ENCODE measurements at regions not wholly inside any gene's neighbourhood (a gene's known extent, or its start where the extent isn't known, plus 50 kb on each side); places are given as distances from the start of the nearest gene placed in this dataset.
"Not testable (repeated sequence)": the region's sequence is repeated elsewhere in the genome, so short reads cannot be mapped to it uniquely, and the experiment has no call there.

DNA sequence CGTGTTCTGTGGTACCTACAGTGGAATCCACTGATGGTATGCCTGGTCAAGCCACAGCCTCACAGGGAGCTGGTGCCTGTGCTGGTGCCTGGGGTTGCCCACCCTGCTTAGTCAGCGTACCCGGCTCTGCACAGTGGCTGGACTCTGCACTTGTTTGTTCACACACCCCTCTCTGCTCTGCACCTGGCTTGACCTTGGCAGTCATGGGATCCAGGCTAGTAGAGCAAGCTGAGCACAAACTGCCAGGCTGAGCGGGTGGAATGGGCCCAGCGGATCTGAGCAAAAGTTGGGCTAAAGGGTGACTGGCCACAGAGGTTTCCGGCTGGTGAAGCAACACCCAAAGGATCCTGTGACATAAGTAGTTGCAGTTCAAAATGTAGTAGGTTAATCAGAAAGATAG, 163.5 kb downstream of the CDH19 start:
- no peak for DNase-seq

DNA sequence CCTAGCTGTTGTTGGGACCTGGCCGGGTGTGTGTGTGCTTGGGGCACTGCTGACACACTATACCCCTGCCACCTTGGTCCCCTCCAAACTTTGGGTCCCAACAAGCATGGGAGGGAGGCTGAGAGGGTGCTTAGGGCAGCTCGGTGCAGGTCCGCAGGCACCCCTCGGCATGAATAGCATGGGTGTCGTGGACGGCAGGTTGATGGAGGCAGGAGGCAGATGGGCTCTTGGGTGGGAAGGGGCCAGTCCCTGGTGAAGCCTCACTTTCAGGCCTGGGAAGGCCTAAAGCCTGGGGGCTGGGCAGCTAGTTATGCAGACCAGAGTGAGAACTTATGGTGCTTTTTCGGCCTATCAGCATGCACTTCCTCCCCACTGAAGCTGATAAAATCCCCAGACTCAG, 164.2 kb downstream of the CDH19 start:
- no peak for DNase-seq

DNA sequence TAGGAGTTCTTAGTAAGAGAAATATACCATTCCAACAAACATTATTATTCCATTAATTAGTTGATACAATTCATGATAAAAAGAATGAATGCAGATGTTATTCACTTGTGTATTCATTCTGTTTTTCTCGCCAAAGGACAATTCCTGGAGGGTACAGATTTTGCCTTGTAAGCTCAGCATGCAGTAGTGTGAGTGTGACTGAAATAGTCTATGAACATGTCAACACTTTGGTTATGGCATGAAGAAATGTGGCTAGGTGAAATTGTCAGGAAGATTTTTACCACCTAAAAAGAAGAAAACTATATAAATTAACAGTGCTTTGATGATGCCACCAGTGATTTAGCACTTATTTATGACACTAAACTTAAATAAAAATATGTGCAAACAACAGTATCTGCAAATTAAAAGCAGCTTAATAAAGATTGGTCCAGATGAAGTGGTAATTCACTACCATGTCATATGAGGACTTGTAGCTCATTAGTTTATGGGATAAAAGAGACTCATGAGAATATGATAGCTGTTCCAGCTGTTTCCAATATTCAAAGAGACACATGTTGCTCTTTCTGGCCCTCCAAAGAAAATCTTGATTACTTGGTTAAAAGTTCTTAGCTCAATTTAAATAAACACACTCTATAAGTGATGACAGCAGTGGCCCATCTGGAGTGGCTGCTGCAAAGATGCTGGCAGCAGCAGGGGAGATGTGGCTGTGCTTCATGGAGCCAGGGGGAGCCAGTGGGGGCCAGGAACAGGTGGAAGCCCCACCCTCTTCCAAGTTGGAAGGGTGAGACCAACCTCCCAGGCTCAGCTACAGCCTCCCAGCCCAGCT, 165.0 kb downstream of the CDH19 start:
- DNase-seq: no peak

DNA sequence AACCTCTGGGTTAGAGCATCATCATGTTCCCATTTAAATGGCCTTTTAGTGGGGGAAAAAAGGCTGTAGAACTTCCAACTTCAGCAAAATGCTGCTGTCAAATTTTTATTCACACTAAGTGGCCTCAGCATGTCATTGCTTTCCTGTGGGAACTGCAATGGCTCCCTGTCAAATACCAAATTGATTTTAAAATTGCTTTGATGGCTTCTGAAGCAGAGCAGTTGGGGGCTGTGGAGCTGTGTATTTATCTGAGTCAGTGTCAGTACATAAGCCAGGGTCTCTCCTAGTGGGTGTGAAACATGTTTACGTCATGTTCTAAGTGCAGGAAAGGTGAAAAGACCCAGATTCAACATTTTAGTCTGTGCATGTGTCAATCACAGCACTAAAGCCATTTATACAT, 171.3 kb downstream of the CDH19 start:
- DNase-seq: no peak

DNA sequence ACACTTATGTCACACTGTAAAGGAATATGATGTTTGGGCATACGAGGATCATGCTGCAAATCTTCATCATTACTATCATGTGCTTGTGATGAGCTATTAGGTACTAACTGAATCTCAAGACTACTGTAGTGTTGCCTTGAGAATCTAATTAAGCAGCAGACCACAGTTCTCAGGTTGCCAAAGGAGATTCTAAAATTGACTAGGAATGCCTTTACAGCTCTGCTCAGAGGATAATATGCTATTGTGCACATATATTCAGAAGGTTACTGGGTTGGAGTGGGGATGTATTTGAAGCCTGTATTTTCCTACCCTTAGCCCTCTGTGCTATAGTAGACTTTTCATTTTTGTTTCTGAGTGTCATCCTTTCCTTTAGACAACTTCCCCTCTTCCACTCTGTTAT, 175.1 kb downstream of the CDH19 start:
- DNase-seq: no peak

DNA sequence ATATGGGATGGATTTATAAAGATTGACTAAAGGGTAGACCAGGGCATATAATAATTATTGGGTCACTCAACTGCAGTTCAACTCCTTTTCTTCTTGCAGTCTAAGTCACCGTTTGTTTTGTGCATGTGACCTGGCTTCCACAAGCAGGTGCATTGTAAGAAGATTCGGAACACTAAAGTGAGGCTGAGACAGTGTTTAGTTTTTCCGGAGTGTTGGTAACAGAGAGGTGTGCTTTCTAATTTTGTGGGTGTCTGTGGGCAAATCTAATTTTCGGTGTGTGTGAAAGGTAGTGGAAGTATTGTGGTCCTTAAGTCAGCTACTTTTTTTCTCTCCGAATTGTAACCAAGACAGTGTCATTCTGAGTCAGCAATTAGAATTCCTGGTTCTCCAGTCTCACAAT, 184.5 kb downstream of the CDH19 start:
- DNase-seq: no peak

DNA sequence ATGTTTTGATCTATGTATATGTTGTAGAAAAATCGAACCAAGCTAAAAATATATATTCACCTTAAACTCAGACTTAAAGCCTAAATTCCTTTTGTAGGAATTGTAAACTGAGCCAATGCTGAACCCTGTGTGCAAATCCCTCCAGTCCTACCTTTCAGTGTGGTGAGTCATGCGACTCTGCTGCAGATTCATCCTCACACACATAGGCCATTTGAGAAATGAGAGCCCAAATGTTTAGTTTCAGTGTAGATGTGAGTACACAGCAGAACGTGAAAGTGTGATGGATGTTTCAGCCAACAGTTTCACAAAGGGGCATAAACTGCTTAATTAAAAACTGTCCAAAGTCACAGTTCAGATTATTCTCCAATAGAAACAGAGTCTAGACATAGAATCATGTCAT, 193.2 kb downstream of the CDH19 start:
- no peak for DNase-seq

DNA sequence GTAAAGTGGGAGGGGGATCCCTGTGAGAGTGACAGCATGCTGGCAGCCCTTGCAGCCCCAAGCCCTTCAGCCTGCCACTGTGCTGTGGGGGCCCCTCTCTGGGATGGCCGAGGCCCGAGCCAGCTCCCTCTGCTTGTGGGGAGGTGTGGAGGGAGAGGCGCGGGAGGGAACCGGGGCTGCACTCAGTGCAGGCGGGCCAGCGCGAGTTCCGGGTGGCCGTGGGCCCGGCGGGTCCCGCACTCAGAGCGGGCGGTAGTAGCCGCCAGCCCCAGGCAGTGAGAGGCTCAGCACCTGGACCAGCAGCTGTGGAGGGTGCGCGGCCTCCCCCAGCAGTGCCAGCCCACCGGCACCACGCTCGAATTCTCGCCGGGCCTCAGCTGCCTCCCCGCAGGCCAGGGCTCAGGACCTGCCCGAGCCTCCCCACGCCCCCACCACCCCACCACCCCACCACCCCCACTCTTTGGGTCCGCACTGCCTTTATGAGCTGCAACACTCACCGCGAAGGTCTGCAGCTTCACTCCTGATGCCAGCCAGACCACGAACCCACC, 208.1 kb downstream of the CDH19 start:
- DNase-seq: no peak

DNA sequence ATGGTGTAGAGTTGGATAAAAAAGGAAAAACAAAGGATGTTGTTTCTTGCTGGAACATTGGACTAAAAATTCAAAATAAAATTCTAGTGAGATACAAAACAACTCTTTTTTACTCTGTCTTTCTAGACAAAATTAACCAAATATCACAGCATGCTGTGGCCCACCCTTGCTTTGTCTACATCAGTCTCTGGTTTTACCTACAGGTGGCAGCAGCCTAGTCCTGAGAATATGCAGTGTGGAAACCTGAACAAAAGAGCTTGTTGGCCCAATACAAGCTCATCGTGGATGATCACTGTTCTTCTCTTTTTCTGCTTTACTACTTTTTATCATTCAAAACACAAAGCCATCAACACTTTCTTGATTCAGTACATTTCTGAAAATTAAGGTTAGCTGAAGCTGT, 210.4 kb downstream of the CDH19 start:
- no peak for DNase-seq

DNA sequence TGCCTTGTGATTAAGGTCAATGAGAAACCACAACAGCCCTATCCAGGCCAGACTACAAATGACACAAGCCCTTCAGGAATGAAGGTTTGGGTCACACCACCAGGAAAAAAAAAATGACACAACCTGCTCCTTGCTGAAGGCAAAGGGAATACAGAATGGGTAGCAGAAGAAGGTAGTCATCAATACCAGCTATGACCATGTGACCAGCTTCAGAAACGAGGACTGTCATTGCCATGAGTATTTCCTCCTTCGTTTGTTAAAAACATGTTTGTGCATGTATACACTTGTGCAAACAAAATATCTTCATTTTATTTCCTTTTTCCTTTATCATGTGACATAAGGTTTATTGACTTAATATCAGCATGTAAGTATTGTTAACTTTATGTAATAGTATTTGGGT, 226.6 kb downstream of the CDH19 start:
- DNase-seq: no peak

DNA sequence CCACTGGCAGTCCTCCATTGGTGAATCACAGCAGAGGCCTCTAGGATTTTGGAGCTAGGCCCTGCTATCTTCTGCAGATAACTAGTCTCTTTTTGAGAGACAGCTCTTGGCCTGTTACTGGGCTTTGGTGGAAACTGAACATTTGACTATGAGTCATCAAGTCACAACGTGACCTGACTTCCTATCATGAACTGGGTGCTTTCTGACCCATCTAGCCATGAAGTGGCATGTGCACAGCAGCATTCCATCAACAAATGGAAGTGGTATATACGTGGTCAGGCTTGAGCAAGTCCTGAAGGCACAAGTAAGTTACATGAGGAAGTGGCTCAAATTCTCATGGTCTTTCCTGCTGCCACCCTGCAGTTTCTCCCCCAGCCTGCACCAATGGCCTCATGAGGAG, 228.5 kb downstream of the CDH19 start:
- not testable (repeated sequence) for DNase-seq

DNA sequence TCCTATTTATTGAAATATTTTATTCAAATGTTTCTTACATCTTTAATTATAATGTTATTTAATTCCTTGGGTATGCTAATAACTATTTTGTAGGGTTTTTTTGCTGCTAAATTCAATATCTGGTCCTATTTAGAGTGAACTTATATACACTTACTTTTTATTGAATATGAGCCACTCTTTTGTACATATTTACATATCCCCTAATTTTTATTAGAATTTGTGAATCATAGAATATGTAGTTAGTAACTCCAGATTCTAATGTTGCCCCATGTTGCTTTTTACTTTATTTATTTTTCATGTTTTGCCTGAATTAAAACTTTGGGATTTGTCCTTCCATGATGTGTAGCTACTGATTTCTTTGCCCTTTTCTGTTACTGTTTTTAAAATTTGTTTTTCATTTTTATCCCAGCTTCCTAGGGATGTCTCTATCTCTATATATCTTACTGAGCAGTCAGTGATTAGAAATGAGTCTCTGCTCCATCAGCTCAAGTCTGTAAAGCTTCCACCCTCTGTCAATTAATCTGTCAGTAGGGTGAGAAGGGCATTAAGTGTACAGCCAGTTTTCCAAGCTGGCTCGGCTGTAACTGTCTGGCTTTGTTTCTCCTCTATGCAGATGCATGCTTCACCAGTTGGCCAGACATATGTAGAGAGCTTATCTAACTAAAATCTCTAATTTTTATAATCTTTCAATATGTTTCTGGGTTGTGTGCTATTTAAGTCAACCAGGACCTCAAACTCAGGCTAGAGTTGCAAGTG, 256.9 kb downstream of the CDH19 start:
- peak; percentile 10 for DNase-seq

DNA sequence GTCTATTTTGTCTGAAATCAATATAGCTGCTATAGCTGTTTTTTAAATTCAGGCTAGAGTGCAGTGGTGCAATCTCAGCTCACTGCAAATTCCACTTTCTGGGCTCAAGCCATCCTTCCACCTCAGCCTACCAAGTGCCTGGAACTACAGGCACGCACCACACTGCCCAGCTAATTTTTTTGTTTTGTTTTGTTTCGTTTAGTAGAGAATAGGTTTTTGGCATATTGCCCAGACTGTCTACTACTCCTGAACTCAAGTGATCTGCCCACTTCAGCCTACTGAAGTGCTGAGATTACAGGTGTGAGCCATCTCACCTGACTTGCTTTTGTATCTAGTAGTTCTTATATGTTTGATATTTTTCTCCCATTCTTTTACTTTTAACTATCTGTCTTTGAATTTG, 259.7 kb downstream of the CDH19 start:
- no peak for DNase-seq

DNA sequence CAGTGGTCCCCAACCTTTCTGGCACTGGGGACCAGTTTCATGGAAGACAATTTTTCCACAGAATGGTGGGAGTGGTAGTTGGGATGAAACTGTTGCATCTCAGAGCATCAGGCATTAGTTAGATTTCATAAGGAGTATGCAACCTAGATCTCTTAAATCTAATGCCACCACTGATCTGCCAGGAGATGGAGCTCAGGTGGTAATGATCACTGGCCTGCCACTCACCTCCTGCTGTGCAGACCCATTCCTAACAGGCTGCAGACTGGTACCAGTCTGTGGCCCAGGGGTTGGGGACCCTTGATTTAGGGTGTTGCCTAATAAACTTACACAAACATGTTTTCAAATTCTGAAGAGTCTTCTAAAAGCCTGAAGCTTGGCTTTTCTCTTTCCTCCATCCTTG, 261.3 kb downstream of the CDH19 start:
- DNase-seq: no peak

DNA sequence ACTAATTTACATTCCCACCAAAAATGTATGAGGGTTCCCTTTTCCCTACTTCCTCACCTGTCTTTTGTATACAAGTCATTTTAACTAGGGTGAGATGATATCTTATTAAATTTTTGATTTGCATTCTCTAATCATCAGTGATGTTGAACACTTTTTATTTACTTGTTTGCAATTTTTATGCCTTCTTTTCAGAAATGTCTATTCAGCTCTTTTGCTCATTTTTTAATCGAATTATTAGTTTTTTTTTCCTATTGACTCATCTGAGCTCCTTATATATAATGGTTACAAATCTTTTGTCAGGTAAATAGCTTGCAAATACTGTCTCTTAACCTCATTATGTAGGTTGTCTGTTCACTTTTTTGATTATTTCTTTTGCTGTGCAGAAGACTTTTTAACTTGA, 269.4 kb downstream of the CDH19 start:
- no peak for DNase-seq

DNA sequence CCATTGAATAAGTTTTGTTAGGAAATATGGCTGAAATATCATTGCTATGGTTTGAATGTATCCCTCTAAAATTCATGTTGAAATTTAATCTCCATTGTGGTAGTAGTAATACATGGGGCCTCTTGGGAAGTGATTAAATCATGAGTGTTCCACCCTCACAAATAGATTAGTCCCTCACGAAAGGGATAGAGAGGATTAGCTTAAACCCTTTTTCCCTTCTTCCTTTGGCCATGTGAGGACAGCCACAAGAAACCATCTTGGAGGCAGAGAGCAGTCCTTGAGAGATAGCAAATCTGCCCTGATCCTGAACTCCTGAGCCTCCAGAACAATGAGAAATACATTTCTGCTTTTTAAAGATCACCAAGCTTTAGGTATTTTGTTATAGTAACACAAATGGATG, 274.2 kb downstream of the CDH19 start:
- DNase-seq: no peak

DNA sequence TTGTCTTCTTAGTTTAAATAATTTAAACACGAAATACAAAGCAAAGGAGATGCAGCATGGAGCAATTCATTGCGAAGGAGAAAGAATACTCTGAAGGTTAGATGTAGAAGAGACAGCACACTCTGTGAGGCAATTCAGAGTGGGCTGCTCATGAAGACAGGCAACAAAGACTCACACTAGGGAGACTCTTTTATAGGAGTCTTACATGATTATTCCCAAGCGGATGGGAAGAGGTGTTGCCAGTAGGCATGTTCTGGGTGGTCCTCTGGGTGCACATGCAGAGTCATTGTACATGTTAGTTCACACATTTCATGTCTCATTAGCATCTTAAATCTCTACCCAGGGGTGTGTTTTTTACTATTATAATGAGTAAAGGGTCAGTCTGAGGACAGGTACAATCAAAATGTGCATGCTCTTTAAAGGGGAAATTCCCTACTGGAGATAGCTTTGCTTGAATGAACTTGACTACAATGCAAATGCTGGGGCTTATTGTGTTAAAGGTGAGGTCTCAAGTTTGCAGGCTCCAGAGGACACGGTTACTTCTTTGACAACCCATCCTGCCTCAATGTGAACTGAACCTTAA, 275.5 kb downstream of the CDH19 start:
- no peak for DNase-seq

DNA sequence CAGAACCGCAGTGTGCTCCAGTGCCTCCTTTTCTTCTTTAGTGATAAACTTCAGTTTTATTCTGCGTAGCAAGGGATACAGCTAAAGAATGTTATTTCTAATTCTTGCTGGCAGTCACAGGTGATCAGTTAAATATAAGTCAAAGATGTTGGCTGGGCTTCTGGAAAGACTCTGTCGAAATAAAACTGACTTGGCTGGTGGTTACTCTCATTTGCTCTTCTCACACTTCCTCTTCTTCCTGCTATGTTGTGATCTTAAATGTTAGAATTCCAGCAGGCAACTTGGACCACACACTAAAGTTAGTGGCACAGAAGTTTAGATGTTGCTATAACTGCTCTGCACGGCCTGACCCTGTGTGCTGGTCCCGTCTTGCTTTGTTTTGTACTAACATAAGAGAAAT, 278.6 kb downstream of the CDH19 start:
- DNase-seq: no peak

DNA sequence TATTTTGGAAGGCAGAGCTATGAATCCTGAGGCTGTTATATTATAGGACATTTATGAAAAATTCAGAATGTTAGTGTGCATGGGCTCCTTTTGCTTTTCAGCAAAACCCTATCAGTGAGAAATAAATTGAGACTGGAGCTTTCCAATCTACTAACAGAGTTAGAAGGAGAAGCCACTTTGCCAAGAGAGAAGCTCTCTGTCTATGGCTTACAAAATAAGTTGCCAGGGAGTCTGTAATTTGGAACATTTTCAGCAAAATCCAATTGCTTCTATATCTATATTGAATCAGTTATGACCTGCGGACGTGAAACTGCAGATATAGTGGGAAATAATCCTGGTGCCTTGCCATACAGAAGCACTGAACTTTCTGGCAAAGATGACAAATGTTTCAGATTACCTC, 279.3 kb downstream of the CDH19 start:
- no peak for DNase-seq

DNA sequence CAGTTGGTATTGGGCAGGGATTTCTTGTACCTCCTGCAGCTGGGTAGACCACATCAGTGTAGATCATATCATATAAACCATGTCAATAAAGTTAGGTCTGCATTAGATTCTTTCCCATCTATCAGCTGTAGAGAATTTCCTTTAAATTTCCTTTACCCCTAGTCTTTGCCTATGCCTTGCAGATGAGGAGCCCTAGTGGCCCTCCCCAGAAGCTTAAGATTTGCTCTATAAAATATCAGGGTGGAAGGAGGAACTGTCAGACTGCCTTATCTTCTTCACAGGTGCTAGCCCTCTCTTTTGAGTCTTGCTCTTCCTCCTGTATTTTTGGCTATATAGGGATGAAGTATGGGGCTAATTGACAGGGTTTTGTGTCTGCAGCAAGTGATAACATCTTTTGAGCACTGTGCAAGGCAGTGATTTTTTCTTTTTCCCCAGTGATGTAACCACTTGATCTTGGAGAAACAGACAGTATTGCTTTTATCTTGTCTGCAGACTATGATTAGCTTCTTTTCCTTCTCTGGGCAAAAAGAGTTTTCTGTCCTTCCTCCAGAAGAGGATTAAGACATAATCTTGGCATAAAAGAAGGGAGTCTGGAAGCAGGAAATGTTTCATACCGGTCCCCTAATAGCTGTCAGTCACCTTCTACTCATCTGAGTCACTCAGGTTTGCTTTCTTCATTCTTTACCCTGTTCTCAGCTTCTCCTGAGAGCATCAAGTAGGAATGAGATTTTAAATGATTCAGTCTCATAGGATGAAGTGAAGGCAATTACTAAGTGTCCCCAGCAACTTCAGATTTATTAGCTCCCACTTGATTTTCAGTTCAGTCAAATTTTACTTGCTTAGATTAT, 286.4 kb downstream of the CDH19 start:
- DNase-seq: no peak

DNA sequence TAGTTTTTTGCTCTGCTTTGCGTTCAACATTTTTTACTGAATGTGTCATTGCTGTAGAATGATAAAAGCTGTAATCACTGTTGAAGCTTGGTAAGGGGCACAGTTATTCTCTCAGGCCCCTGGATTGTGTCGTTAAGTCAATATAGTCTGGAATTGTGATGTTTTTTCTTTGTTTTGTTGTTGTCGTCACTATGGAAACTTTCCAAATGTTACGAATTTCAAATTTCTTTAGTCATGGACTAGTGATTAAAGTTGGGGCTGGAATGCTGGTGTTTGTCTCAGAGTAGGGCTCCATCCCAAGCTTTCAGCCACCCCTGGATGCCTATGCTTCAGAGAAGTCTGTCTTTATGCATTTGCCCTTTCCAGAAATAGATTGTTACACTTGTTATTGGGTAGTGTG, 287.2 kb downstream of the CDH19 start:
- no peak for DNase-seq

DNA sequence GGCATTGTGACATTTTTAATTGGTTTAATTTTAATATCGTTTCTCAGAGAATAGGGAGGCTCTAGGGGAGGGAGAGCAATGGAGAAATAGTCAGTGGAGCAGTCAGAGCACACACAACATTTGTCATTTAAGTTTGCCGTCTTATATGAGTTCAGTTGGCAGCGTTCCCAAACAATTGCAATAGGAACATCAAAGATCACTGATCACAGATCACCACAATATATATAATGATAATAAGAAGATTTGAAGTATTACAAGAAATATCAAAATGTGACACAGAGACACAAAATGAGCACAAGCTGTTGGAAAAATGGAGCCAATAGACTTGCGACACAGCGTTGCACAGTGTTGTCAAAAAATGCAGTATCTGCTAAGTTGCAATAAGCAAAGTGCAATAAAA, 303.7 kb downstream of the CDH19 start:
- DNase-seq: no peak

DNA sequence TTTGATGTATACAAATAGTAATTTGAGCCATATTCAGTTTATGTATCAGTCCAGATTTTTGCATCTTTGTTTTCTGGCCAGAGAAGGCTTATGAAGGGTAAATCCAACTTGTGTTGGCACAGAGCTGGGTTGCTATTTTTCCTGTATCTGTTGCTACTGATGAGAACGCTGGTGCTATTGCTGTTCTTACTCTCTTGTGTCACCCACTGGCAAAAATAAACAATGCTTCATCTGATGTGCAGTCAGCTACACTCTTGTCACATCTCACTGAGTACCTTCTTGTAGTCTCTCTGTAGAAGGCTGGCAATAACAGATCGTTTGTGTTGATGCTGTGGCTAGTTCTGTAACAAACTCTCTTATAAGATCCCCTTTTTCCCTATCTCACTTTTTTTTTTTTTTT, 323.4 kb downstream of the CDH19 start:
- peak; percentile 0 for DNase-seq

Data from NCI-H1694 (cell line).